ENCODE measurements at regions not wholly inside any gene's neighbourhood (a gene's known extent, or its start where the extent isn't known, plus 50 kb on each side); places are given as distances from the start of the nearest gene placed in this dataset.
A peak's percentile ranks its signal among the peaks of the same experiment; 100 is the strongest.

DNA sequence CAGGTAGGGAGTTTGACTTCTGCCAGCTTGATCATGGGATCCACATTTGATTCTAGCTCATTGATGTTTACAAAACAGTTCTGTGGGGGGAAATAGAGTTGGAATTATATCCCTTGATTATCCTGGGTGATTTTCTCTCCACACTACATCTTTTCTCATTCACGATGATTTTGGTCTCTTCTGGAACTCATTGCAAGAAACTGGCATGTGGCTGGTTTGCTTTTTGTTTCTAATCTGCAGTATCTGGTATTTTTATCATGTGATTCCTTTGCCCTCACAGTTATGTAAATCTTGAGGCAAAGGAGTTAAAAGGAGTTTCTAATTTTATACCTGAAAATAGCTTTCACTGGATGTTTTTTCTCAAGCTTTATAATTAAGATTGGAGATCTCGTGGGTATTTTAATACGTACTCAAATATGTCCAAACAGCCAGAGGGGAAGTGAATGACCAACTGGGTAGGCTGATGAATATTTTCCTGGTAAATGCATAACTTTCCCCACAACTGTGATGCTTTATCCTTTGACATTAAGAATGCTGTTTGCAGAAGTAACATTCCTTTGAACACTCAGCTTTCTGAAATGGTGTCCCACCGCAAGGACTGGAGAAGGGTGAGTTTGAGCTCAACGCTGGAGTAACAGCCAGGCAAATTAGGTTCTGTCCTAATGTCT, 502.9 kb upstream of the ZEB2 start:
- ATAC-seq (peak; percentile 56), DNase-seq (no peak)
- H3K4me1 ChIP-seq = peaks cover 0 to 8% of the 10 kb centered on the region in 2 donors
- TF ChIP-seq, protein P1, sequence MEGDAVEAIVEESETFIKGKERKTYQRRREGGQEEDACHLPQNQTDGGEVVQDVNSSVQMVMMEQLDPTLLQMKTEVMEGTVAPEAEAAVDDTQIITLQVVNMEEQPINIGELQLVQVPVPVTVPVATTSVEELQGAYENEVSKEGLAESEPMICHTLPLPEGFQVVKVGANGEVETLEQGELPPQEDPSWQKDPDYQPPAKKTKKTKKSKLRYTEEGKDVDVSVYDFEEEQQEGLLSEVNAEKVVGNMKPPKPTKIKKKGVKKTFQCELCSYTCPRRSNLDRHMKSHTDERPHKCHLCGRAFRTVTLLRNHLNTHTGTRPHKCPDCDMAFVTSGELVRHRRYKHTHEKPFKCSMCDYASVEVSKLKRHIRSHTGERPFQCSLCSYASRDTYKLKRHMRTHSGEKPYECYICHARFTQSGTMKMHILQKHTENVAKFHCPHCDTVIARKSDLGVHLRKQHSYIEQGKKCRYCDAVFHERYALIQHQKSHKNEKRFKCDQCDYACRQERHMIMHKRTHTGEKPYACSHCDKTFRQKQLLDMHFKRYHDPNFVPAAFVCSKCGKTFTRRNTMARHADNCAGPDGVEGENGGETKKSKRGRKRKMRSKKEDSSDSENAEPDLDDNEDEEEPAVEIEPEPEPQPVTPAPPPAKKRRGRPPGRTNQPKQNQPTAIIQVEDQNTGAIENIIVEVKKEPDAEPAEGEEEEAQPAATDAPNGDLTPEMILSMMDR (IDR thresholded peaks at IDR 0.05) = no peak
- intact Hi-C loops (cut with DNase I) = no loop called here
- no peaks in the 10 kb centered on the region for H3K9me3 ChIP-seq
- no peaks in the 10 kb centered on the region for H3K27me3 ChIP-seq
- peak overlapping the region in 1 of 2 donors; percentile 63 for H3K27ac ChIP-seq
- H3K36me3 ChIP-seq = no peaks in the 10 kb centered on the region
- H3K4me3 ChIP-seq = no peak overlapping the region

DNA sequence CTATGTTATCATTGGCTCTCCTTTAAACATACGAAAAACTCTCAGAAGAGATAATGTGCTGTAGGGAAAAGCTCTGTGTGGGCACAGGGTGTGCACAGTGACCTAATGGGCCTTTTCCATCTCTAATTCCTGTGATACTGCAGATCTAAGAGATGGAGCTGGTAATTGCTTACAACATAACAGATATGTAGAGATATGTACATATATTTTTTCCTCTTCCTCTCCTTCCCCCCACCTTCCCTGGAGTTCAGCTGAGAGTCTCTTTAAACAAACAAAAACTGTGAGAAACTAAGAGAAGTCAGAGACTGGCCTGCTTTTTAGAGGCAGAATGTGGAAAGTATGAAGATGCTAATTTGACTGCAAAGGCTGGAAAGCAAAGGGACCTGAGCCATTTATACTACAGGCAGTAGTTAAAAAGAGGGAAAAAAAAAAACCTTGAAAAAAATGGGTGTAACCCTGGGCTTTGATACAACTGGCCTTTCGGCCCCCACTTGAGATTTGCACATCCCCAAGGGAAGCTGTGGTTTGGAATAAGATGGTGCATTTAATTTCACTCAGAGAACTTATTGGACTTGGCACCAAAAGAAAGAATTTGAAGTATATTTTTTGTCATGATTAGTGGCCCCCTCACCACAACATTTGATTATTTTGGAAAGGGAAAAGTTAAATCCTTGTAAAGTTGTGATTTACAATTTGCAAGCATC, 502.2 kb upstream of the ZEB2 start:
- Histone ChIP-seq H3K4me3 (no peak overlapping the region), H3K27me3 (no peaks in the 10 kb centered on the region), H3K36me3 (no peaks in the 10 kb centered on the region), H3K27ac (peak overlapping the region in 1 of 2 donors; percentile 63), H3K4me1 (peaks cover 0 to under 1% of the 10 kb centered on the region in 2 donors), H3K9me3 (no peaks in the 10 kb centered on the region)
- DNase-seq (no peak), ATAC-seq (peak; percentile 32)
- intact Hi-C loops (cut with DNase I) = no loop called here
- TF ChIP-seq, protein P1 (IDR thresholded peaks at IDR 0.05) = no peak

DNA sequence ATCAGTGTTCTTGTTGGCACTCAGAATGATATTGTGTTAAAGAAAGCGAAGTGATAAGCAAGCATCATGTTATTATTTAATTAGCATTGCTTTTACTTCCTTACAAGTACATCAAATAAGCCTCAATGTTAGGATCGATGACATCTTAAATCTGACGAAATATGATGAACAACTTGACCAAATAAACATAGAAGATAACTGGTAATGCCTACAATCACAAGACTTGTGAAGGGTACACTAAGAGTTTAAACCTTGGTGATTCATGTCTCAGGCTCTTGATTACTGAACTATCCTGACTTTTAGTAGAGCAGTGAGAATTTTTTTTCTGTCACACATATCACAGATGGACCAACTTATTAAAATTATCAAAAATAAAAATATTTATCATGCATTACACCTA, 500.8 kb upstream of the ZEB2 start:
- no peaks in the 10 kb centered on the region for H3K27me3 ChIP-seq
- TF ChIP-seq, protein P1 (IDR thresholded peaks at IDR 0.05) = no peak
- no peak overlapping the region for H3K4me3 ChIP-seq
- DNase-seq = no peak
- intact Hi-C loops (cut with DNase I) = no loop called here
- no peaks in the 10 kb centered on the region for H3K36me3 ChIP-seq
- H3K27ac ChIP-seq = no peak overlapping the region
- H3K9me3 ChIP-seq = no peaks in the 10 kb centered on the region
- H3K4me1 ChIP-seq = no peaks in the 10 kb centered on the region
- no peak for ATAC-seq

DNA sequence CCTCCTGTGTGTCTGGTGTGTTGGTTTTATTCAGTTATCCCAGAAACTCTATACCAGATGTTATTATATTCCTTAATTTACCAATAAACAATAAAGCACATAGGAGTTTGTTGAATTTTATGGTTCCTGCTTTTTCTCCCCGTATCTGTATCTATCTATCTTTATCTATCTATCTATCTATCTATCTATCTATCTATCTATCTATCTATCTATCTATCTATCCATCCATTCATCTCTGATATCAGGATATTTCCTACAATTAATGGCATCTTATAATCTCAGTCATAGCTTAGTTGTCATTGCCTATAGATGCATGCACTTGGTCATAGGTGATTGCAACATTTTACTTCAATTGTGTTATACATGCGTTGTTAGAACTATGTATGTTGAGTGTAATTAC, 500.2 kb upstream of the ZEB2 start:
- TF ChIP-seq, protein P1 (IDR thresholded peaks at IDR 0.05) = no peak
- Histone ChIP-seq H3K9me3 (no peaks in the 10 kb centered on the region), H3K27me3 (no peaks in the 10 kb centered on the region), H3K36me3 (no peaks in the 10 kb centered on the region), H3K4me1 (no peaks in the 10 kb centered on the region), H3K4me3 (no peak overlapping the region), H3K27ac (no peak overlapping the region)
- no peak for ATAC-seq
- intact Hi-C loops (cut with DNase I) = no loop called here
- DNase-seq = no peak

DNA sequence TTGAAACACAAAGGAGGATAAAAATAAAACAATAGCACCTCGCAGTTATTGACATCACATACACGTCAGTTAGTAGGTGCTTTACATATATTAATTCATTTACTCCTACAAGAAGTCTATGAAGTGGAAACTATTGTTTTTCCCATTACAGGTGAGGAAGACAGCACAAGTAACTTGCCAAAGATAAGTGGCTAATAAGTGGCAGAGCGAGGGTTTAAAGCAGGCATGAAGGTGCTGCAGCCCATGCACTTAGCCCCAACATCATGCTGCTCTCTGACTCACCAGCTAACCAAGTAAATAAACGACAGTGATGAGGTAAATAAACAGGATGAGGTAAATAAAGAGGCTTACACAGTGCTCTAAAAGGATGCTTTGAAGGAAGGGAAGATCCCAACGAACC, 498.6 kb upstream of the ZEB2 start:
- TF ChIP-seq, protein P1 (IDR thresholded peaks at IDR 0.05) = no peak
- intact Hi-C loops (cut with DNase I) = no loop called here
- no peaks in the 10 kb centered on the region for H3K27me3 ChIP-seq
- no peak overlapping the region for H3K4me3 ChIP-seq
- no peak overlapping the region for H3K27ac ChIP-seq
- H3K4me1 ChIP-seq = no peaks in the 10 kb centered on the region
- no peaks in the 10 kb centered on the region for H3K36me3 ChIP-seq
- ATAC-seq (no peak), DNase-seq (no peak)
- H3K9me3 ChIP-seq = no peaks in the 10 kb centered on the region

Measured in left lung (tissue), 4 donors.